GM21576 (cell line): ENCODE measurements at regions not wholly inside any gene's neighbourhood (a gene's known extent, or its start where the extent isn't known, plus 50 kb on each side); places are given as distances from the start of the nearest gene placed in this dataset.
"Not testable (repeated sequence)": the region's sequence is repeated elsewhere in the genome, so short reads cannot be mapped to it uniquely, and the experiment has no call there.

Source experiments
- ATAC-seq: cut with Tn5 transposase; IDR thresholded peaks from one replicate; pipeline ENCODE4 v1.9.1; 2021; ENCODE audit warnings: mild to moderate bottlenecking, moderate library complexity; ENCODE audit not compliant: unreplicated experiment

DNA sequence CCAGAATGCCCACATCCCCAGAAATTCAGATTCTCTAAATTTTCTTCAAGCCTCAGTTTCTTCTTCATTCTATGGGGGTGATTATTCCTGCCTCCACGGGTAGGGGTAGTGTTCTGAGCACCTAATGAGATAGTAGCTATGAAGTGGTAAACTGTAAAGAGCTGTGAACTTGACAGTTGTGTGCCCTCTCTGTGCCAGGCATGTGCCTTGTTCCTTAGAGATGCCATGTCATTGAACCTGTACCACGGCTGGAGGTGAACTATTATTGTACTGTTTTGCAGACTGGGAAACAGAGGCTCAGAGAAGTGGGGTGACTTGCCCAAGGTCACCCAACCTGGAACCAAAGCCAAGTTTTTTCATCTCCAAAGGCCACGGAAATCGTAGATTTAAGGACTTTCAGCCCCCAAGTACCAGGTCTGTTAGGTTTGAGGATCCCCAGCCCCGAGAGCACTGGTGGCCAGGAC lies 67.7 kb upstream of the SIRPA start:
- ATAC-seq, result no peak

DNA sequence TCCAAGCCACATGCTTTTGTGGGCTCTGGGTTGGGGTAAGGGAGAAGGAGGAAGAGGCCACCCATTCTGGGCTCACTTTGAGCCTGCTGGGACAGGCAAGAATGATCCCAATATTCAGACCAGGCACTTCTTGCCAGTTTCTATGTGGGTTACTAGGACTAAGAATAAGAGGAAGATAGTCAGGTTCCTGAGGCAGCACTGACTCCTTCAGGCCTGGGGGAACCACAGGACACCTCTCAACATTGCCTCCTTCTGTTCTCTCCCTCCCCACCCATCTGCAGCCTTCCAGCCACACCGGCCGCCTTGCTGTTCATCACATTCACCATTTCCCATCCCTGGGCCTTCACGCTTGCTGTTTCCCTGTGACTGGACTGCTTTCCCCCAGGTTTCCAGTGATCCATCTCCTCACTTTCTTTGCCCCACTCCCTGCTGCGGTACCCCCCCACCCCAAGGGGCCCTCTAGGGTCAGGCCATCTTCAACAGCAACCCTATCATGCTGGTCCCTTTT lies 69.2 kb upstream of the SIRPA start:
- ATAC-seq, result no peak

DNA sequence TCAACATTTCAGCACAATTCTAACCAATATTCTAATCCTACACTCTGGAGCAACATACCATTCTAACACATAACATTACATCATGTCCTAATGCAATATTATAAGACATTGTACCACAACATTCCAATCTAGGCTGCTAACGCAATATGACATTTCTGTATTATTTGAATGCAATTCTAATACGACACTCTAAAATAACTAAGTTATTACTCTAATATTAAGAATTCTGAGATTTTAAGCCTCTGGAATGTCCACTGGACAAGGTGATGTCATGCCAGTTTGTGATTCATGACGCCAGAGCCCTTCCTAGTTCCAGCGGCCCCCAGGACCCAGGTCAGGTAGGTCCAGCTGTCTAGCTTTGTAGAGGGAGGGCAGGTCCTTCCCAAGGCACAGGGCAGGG lies 69.7 kb upstream of the SIRPA start:
- no peak for ATAC-seq

DNA sequence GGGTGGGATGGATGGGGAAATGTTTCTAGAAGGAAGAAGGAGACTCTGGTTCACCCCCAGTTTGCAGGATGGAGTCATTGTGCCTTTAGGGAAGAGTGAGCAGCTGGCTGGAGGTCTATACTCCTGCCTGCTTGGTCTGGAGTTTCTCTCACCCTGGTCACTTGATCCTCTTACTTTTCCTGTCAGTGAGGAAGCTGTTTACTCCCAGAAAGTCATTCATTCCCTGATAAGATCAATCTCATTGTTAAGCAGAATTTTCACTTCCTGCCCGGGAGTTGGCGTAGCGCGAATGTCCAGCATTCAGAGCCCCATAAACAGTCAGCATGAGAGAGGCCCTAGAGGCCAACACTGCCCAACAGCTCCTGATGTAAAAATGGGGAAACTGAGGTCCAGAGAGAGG lies 70.4 kb upstream of the SIRPA start:
- ATAC-seq, result no peak

DNA sequence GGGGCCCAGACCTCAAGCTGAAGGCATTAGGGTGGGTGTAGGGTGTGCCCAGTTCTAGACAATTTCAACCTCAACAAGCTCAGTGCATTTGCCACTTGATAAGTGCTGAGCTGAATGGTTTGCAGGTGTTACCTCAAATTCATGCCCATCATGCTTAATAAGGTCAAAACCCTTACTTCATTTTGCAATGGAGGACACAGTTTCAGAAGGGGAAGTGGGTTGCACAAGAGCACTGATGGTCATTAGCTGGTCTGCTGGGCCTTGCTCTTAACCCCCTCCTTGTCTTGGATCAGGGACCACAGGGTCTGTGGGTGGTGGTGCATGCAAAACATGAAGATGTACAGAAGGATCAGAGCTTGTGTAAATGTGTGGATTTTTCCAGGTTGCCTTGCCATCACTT lies 71.0 kb upstream of the SIRPA start:
- no peak for ATAC-seq

DNA sequence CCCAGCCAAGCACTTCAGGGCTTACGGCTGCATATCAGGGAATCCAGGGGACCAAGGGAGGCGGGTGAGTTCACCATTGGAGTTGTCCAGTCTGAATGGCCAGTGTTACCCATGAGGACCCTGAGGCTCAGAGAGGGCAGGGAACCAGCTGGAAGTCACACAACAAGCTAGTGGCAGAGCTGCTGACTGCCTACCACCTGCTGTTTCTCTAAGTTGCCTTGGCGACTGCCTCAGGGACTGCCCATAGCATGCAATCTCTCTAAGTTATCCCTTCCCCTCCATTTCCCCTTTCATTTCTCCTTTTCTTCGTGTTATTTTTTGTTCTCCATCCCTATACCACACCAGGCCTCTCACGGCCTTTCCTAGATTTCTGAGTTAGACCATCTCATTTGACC lies 71.8 kb upstream of the SIRPA start:
- ATAC-seq, result no peak

DNA sequence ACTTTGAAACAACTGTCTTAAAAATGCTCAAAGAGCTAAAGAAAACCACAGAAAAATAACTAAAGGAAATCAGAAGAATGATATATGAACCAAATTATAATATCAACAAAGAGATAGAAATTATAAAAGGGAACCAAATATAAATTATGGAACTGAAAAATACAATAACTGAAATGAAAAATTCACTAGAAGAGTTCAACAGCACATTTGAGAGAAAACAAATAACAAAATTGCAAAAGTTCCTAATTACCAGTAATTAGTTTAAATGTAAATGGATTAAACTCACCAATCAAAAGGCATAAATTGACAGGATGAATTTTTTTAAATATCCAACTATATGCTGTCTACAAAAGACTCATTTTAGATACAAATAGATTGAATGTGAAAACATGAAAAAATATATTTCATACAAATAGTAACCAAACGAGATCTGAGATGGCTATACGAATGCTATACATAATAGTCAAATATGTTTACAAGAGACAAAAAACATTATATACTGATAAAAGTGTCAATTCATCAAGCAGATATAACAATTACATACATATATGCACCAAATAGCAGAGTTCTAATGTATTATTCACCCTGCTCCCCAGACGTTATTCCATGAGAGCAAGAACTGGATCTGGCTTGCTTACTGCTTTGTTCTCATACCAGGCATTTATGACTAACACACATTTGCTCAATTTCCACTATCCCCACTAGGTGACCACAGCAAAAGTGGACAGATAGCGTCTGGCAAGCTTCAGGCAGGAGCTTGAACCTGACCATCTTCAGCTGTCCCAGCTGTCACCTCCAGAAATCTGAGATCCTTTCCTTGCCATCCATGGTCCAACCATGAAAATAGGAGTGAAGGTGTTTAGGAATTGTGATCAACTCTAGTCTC lies 72.4 kb upstream of the SIRPA start:
- no peak for ATAC-seq

DNA sequence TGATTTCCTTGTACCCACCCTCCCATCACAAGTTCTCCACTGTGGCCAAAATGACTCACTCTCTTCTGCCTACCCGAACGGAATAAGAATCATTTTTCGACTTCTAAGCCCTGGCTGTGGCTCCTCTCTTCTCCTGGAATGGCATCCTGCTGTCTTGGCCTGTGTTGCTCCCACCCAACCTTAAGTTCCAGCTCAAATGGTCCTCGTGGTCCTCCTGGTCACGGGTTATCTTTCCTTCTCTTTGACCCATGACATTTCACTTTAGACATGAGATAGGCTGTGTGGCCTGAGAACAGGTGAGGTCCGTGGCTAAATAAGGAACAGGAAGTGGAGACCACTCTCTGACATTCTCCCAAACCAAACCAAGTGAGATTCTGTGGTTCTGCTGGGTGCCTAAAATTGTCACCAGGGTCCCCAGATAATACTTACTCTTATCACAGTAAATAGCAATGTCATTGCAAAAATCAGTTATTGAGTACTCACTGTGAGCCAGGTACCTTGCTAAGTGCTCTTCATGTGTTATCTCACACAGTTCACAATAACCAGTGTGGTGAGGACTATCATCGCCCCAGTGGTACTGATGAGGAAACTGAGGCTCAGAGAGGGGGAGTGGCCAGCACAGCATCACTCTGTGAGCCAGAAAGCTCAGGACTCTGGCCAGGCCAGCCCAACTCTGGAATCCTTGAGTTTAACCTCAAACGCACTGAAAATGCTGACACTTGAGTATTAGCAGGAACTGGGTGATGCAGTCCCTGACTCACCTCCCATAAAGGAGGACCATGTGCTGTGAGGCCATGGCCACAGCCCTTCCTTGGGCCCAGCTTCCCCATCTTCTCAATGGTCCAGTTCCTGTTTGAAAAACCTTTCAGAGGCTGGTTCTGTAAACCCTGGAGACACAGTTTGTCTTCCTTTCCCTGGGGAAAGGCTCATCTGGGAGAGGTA lies 74.8 kb upstream of the SIRPA start:
- no peak for ATAC-seq

DNA sequence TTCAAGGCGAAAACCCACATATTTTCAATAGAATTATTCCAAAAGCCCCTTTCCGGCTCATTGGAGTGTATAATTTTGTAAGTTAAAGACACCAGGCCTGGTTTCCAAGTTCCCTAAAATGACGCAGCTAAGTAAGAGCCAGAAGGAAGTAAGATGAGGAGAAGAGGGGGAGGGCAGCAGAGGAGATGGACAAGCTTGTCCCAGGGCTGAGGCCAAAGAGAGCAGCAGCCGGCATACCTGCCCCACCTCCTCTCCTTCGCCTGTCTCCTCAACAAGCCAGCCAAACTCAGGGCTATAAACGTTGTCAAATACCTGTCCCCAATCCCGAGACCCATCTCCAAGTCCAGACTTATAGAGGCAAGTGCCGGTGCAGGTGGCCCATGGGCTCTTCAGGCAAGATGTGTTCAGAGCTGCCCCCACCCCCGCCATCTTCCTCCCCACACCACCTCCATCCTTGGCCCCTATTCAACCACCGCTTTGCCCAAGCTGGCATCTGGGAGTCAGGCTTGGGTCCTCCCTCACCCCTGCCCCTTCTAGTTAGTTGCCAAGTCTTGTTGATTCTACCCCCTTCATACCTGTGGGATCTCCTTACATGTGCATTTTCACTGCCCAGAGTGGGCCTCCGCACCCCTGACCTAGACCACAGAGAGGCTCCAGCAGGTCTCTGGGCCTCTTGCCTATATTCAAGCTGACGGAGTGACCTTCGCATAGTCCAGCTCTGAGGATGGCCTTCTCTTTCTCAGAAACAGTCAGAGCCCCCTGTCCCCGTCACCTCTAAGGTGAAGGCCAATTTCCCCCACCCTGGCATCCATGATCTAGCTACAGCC lies 75.7 kb upstream of the SIRPA start:
- no peak for ATAC-seq

DNA sequence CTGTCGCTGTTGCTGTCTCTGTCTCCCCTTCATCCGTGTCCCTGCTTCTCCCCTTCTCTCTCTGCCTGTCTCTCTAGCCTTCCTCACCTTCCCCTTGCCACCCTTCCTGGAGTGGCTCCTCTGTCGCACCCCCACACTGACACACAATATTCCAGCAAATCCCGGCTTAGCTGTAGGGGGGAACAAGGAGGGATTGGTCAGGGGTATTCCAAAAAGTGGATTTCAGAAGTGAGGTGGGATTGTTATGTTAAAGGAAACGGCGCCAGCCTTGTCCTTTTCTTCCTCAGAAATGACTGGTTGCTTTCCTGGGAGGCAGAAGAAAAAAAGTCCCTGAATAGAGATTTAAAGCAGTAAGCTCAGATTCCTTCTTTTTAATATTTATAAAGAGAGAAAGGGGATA lies 76.3 kb upstream of the SIRPA start:
- ATAC-seq, result no peak

DNA sequence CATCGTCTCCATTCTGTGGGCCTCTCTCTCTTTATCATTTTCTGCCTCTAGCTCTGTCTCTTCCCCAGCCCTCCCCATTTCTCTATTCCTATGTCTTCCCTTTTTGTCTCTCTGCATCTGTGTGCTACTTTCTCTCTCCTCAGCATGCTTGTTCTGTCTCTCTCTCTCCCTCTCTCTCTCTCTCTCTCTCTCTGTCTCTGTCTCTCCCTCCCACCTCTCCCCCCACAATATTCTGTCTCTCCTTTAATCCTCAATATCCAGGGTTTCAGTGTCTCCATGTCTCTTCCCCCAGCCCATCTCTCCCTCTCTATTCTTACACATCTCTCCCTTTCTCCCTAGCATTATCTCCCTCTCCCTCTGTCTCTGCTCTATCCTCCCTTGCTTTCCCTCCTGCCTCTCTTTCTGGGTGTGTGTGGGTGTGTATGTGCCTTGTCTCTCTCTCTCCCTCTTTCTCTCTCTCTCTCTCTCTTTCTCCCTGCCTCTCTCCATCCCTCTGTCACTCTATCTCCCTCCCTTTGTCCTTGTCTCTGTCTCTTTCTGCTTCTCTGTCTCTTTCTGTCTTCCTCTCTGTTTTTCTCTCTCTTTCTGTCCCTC lies 76.9 kb upstream of the SIRPA start:
- ATAC-seq, result no peak

DNA sequence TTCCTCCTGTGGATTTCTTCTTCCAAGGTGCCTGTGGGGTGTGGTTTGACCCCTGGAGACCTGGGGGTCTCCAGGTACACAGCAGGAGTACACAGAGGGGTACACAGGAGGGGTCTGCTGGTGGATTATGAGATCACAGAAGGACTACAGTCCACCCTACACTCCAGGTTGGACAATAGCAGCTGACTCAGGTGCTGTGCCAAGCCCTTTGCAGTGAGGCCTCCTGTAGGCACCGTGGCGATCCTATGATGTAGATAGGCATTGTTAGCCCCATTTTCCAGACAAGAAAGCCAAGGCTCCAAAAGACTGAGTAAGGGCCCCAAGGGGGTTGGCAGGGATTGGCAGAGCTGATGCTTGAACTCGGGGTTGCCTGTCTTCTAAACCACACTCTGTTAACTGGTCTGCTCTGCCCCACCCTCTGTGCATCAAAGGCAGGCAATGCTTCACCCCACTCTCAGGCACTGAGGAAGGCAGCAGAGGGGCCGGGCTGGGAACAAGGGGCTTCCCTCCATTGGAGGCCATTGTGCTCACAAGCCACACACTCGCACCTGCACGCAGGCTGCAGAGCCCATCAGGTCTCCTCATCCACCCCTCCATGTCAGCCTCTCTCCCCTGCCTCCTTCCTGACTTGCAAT lies 77.5 kb upstream of the SIRPA start:
- no peak for ATAC-seq

DNA sequence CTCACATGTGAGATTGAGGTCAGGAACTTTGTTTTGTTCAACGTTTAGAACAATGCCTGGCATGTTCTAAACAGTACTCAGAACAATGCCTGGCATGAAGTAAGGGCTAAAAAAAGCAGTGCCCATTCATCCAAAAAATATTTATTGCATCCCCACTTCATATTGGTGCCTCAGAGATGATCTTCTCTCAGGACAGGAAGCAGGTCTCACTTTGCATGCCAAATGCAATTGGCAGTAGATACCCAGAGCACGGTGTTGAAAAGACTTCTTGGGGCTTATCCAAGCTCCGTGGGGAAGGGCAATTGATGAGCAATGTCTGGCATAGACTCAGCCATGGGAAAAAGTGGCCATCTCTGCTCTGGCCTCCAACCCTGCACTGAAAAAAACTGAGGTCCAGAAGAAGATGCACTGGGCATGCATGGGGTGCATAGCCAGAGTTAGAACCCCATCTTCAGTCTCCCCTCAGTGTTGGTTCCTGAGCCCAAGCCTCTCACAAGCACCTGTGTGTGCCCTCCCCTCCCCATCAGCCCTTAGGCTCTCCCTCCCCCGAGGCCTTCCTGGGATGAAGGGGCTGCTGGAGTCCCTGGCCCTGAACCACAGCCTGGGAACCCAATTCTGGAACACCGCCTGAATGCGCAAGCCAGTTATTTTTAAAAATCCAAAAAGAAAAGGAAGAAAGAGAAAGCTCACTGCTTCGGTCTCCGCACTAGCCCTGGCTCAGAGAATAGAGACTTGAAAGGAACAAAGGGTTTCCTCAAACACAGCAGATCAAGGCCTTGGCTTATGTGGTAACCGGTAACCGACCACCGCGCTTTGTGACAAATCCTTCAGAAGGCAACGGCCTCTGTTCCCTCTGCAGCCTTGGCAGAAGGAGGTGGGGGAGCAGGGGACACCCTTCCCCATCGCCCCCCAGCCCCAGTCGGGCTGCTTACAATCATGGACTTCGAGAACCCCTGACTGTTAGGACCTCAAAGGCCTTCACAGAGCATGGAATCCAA lies 78.5 kb upstream of the SIRPA start:
- no peak for ATAC-seq

DNA sequence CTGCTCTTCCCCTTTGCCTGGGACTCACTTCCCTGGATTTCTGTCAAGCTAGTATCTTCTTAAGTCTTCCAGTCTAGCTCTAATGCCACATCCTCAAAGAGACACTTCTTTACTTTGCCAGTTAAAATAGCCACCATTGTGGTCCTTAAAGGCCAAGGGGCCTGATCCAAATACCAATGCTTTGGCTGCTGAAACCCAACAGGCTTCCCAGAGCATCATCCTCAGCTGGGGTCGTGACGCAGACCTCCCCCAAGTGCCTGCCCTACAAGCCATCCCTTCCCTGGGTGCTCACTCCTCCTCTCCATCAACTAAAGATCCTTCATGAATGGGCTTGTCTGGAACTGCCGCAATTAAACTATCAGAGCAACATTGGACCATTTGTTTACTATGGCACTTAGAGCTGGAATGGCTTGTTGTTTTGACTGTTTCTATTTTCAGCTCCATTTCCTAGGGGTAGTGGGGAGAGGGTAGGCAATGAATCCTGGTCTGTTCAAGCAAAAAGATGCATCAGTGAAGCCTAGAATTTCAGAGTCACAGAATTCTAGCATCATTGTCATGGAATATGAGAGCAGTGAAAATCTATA lies 79.6 kb upstream of the SIRPA start:
- ATAC-seq, result no peak

DNA sequence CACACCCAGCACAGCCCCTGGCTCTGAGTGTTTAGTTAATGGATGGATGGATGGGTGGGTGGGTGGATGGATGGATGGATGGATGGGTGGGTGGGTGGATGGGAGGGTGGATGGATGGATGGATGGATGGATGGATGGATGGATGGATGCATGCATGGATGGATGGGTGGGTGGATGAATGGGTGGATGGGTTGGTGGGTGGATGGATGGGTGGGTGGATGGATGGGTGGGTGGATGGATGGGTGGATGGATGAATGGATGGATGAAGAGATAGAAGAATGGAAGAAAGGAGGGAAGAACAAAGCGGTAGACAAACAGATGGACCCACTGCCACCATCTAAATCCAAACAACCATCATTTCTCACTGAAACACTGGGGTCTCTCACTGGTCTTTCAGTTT lies 80.3 kb upstream of the SIRPA start:
- ATAC-seq, result not testable (repeated sequence)

DNA sequence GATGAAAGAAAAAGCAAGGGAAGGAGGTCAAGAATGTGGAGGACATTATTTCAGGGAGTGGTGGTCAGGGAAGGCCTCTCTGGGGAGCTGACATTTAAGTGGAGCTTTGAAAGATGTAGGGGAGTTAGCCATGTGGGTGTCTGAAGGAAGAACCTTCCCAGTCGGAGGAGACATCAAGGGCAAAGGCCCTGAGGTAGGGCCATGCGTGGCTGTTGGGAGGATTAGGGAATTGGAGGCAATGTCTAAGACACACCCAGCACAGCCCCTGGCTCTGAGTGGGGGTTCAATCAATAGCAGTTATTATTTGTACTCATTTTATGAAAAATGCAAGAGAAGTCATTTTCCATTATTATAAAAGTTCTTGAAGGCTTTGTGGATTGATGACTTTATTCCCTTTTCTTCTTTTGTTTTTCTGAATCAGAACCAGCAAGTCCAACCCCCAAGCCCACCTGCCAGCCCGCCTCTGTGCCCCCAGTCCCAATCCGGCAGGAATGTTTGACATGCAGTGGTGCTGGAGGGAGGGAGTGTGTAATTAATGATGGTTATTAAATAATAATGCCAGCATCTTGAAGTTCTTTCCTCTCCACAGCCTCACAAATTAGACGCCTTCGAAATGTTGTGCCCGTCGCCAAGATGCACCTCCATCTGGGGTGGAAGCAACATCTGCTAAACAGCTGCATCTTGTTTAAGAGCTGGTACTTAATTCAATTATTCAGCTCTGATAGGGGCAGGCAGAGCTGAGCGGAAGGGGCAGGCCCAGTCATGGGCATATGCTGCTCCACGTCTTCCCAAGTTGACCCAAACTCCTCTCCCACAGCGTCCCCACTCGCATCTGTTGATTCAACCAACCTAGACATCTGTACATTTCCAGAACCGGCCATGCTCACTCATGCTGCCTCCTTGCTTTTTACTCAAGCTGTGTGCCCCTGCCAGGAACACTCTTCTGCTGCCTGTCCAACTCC lies 81.3 kb upstream of the SIRPA start:
- ATAC-seq, result no peak

DNA sequence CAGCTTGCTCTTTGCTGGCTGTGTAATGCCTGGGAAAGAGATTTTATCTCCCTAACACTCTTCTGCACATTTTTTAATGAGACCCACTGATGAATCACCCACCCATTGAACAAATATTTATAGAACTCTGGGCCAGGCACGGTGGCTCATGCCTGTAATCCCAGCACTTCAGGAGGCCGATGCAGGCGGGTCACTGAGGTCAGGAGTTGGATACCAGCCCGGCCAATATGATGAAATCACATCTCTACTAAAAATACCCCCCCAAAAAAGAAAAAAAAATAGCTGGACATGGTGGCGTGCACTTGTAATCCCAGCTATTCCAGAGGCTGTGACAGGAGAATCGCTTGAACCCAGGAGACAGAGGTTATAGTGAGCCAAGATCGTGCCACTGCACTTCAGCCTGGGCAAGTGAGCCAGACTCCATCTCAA lies 82.1 kb upstream of the SIRPA start:
- no peak for ATAC-seq
